ENCODE measurements at regions not wholly inside any gene's neighbourhood (a gene's known extent, or its start where the extent isn't known, plus 50 kb on each side); places are given as distances from the start of the nearest gene placed in this dataset.

DNA sequence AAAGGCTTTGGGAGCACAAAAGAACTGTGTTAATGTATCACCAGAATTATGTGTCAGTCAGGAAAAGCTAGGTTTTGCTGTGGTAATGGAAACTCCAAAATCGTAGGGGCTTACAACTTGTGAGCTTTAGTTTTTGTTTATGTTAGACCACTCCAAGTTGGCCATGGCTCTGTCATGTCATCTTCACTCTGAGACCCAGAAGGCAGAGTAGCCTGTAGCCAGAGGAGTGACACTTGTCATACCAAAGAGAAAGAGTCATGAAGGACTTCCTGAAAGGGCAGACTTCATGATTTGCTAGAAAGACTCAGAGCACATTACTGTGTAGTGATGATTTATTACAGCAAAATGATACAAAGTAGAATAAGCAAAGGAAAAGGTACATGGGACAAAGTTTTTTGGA lies 133.6 kb upstream of the SSTR1 start:
- no peak for DNase-seq

DNA sequence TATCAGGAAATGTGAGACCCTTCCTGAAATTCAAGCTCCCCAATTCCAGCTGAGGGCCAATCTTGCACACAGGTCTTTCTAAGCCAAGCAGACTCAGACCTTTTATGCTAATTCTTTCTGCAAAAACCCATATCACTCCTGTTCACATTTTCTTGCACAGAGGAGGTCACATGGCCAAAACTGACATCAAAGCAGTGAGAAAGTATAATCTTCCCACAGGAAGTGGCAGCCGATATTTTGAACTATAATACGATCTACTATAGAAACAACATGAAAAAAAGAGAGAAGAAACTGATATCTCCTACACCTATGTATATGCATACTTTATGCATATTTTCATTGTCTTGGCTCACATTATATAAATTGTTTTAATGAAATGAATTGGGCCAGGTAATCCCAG lies 132.9 kb upstream of the SSTR1 start:
- peak; percentile 73 for DNase-seq

DNA sequence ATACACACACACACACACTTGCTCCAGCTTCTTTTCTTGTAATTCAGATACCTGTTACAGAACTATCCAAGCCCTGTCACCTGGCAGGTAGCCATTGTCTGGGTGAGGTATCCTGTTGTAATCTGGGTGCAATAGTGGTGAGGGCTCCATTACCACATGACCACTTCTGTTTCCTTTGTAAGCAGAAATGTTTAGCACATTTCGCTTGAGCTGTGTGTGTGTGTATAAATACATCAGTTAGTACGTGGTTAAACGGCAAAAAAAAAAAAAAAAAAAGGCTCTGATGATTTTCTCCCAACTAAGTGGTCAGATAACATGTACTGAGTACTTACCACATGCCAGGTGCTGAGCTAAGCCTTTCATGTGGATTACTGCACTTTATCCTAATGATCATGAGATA lies 129.3 kb upstream of the SSTR1 start:
- DNase-seq = peak; percentile 80

DNA sequence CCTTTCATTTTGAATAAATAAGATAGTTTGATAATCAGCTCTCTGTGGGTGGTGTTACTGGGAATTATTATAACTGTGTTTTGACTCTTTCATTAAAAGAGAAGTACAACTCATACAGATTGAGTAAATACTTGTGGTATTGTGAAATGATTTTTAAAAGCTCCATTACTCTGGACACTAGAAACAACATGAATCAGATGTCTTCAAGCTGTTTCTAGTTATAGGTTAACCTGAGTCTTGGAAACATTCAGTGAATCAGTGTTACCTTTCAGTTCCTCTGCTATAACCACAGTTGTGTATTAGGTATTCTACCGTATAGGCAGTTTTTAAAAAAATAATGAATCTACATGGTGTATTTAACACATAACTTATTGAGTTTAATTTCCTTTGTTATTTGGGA lies 128.4 kb upstream of the SSTR1 start:
- DNase-seq = no peak

DNA sequence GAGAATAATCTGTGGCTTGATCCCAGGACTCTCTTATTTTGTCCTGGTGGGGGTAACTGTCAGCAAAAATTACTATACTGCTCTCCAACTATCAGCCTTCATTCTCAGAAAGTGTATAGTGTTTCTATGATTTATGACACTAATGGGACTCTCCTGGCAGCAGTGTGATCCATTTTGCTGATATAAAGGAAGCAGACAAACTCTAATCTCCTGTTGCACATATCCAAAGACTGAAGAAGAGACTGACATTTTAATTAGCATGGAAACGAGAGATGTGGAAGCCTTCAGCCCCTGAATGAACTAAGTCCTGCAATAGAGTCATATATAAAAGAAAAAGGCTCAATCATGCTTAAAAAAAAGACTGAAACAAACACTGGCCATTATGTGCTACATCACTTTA lies 127.8 kb upstream of the SSTR1 start:
- no peak for DNase-seq

DNA sequence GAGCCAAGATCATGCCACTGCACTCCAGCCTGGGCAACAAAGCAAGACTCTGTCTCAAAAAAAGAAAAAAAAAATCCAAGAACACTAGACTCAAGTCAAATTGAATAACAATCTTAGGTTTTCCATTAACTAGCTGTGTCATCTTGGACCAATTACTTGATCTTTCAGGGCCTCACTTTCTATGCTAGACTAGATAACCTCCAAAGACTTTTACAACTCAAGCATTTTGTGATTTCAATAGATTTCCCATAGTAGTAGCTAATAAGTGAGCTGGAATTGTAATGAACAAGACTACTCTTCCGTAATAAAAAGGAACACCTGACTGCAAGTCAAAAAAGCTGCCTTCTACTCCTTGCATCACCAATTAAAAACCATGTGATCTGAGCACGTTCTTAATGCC lies 127.0 kb upstream of the SSTR1 start:
- no peak for DNase-seq

DNA sequence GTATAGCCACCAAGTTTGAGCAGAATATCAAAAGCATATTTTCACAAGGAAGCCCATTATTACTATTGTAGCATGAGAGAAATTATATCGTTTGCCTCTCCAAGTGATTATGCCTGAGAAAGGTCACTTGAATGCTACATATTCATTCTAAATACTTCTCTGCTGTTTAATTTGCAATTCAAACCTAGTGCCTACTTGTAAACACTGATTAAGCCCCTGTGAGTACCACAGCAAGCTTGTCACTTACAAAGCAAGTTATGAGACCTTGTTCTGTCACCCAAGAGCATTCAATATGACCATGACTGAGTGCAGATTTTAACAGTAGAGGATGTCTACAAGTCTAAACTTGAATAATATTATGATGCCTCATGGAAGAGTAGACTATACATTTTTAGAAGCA lies 124.7 kb upstream of the SSTR1 start:
- no peak for DNase-seq

DNA sequence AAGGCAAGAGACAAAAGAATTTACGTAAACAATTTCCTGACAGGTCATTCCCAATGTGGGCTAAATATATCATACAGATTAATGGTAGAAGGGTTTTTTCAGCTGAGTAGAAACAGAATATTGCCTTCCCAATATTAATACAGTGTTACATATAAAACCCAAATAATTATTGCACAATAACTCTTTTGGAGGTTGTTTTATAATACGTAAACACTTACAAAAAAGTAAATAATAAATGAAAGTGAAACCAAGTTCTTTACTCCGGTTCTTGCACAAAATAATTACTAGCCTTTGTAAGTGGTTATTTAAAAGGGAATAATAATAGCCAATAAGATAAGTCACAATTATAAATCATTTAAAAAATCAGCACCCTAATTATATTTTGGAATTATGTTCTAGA lies 118.6 kb upstream of the SSTR1 start:
- DNase-seq = no peak

DNA sequence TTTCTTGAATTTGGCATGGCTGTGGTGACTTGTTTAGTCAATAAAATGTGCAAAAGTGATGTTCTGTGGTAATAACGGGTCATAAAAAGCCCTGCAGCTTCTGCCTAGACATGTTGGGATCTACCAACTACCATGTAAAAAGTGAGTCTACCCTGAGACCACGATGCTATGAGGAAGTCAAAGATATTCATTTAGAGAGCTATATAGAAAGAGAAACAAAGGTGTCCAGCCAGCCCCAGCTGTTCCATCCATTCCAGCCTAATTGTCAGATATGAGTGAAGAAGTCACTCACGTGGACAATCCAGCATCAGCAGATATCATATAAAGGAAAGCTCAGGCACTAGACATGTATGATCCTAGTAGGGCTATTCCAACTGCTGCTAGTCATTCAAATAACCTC lies 117.2 kb upstream of the SSTR1 start:
- no peak for DNase-seq

DNA sequence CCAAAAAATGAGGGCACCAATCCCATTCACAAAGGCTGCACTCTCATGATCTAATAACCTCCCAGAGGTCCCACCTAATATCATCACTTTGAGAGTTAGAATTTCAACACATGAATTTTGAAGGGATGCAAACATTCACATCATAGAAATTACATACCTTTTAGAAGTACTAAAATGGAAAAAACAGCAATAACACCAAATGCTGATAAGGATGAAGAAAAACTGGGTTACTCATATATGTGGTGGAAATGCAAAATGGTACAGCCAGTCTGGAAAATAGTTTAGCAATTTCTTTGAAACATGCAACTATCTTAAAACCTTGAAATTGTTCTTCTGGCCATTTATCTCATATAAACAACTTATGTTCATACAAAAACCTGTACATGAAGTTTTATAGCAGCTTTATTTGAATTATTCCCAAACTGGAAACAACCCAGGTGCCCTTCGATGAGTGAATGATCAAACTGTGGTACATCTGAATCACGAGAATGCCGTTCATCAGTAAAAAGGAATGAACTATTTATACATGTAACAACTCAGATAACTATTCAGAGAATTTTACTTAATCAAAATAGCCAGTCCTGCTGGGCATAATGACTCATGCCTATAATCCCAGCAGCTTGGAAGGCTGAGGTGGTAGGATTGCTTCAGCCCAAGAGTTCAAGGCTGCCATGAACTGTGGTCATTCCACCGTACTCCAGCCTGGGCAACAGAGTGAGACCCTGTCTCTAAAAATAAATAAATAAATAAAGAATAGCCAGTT lies 109.4 kb upstream of the SSTR1 start:
- no peak for DNase-seq

DNA sequence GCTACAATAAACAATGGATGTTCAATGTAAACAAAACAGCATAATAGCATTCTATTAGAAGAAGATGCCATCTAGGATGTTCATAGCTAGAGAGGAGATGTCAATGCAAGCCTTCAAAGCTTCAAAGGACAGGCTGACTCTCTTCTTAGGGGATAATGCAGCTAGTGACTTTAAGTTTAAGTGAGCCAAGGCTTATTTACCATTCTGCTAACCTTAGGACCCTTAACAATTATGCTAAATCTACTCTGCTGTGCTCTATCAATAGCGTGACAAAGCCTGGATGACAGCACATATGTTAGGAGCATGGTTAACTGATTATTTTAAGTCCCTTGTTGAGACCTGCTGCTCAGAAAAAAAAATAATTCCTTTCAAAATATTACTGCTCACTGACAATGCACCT lies 106.0 kb upstream of the SSTR1 start:
- DNase-seq = no peak

DNA sequence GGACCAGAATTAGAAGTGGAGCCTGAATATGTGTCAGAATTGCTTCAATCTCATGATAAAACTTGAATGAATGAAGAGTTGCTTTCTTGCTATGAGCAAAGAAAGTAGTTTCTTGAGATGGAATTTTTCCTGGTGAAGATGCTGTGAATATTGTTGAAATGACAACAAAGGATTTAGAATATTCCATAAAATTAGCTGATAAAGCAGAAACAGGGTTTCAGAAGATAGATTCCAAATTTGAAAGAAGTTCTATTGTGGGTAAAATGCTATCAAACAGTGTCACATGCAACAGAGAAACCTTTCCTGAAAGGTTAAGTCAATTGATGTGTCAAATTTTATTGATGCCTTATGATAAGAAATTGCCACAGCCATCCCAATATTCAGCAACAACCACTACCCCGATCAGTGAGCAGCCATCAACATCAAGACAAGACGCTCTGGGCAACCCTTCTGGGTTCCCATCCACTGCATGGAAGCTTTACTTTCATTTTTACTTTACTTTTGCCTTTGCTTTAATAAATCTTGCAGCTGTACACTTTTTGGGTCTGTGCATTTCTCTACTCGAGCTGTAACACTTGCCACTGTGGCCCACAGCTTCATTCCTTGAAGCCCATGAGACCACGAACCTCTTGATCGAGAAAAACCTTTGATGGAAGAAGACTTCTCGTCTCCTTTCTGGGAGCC lies 104.0 kb upstream of the SSTR1 start:
- no peak for DNase-seq

DNA sequence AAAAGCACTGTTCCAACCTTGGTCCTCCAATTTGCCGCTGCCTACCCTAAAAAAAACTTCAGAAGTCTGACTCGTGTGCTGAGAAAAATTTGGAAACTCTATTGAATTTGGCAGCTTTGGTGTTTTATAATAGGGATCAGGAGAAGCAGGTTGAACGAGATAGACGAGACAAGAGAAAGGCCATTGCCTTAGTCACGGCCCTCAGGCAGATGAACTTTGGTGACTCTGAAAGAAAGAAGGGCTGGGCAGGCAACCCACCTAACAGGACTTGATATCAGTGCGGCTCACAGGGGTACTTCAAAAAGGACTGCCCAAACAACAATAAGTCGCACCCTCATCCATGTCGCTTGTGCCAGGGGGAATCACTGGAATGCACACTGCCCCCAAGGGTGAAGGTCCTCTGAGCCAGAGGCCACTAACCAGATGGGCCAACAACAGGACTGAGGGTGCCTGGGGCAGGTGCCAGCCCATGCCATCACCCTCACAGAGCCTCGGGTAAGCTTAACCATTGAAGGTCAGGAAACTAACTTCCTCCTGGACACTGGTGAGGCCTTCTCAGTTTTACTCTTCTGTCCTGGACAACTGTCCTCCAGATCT lies 102.5 kb upstream of the SSTR1 start:
- DNase-seq = no peak

DNA sequence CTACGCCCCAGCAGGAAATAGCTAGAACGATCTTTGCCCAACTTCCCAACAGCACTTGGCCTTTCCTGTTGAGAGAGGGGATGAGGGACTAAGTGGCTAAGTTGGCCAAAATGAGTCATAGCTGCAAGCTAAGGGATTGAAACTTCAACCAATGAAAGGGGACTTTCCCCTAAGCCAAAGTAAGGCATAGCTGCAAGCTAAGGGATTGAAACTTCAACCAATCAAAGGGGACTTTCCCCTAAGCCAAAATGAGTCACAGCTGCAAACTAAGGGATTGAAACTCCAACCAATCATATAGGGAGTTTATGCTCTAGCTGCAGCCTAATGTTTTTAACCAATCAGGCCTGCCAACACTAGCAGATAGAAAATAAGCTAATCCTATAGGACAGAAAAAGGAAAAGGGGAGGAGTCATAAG lies 100.5 kb upstream of the SSTR1 start:
- DNase-seq = no peak

DNA sequence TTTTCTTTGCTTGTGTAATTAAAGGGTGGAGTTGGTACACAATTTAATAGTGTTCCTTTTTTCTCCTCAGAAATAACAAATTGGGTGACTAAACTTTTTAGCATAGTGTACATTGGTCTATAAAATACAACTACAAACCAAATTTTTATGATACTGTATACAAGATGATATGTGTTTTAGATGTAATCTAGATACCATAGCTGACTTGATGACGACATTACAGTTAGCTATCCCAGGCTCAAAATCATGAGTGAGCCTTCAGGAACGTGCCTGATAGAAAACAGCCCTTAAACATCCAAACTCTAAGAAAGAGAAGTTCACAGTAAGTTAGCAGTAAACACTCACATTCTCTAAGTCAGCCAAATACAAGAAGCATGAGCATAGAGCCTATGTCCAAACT lies 99.0 kb upstream of the SSTR1 start:
- DNase-seq = no peak

DNA sequence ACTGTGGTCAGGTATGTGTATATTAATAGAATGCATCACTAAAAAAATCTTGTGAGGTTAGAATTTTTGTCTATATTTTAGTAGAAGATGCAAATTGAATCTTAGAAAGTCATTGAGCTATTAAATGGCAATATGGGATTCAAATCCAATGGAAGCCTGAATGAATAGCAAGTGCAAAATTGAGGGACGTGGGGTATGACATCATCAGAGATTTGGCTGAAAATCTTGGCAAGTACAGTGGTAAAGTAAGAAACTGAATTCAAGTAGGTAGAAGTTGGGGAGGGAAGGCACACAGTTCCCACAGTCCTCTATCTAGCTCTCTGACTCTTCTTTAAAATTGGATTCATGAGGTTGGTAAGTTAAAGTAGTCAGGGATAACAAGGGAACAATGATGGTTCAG lies 97.4 kb upstream of the SSTR1 start:
- DNase-seq = no peak

DNA sequence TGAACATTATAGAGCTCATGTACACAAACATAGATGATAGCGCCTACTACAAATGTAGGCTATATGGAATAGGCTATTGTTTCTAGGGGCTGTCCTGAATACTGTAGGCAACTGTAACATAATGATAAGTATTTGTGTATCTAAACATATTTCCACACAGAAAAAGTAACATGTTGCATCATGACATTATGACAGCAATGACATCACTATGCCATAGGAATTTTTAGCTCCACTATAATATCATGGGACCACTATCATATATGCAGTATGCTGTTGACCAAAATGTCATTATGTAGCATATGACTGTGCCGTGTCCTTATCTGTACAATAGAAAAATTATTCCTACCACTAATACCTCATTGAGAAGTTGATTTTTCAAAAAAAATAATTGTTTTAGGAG lies 96.7 kb upstream of the SSTR1 start:
- DNase-seq = no peak

DNA sequence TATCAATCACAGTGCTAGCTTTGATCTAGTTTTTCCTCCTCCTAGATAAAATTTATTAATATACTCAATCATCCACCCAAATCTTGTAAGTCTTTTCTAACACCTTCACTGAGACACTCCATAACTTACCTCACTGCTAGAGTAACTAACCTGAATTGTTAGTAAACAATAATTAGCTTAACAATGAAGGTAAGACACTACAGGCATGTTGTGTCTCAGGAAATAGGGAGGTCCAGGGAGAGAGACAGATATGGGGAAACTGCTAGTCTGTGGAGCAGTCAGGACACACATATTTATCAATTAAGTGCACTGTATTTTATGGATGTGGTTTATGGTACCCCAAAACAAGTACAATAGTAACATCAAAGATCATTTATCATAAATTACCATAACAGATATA lies 94.2 kb upstream of the SSTR1 start:
- DNase-seq = no peak

DNA sequence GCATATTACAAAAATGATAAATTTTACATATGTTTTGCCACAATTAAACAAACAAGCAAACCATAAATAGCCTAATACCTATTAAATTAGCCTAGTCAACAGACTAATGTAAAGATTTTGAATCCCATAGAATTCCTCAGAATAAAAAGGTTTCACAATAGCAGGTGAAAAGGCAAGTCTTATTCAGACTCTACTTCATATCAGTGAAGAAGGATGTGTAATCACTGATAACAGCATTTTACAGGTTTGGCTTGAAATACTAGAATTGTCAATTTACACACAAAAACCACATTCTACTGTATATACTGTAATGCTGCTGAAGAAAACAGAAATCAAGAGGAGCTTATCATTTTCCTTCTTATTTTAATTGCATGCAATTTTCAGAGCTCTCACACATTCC lies 90.8 kb upstream of the SSTR1 start:
- no peak for DNase-seq

DNA sequence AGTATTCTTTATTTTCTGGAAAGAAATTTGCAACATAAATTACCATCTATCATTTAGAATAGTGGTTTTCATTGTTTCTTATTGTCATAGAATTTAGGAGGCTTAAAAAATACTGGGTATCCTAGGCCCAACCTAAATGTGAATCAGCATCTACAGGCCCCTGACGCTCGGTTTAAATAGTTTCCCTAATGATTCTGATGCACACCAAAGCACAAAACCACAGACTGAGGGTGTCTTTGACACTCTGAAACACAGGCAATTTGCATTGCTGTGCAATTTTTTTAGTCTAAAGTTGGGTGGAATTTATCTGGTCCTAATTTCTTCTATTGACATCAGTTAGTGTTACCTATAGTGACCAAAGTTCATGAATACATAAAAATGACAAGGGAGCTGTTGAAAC lies 87.6 kb upstream of the SSTR1 start:
- DNase-seq = peak; percentile 23

DNA sequence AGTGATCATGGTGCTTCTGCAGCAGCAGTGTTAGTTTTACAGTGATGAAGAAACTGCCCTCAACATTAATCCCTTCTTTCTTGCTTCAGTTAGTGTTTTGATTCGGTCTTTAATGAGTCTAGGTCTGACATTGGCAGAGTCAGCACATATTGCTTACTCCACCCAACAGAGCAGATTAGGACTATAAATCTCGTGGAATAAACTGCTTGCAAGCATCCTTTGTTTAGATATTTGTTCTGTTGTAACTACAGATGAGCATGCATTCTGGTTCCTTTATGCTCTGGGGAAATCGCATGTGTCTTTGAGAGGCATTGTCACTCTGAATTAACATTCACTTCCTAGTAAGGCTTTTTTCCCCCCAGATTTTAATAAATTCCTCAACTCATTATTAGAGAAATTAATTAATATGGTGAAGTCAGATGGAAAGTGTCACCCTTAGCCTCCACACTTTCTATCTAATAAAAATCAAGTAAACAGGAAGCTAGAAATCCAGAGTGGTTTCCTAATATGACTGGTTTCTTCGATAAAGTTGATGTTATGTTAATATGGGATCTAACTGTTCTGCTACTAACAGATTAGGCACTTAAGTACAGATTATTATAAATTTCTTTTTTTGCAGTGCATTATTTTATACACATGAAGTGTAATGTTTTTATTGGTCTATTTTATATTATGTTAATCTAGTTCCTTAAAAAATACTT lies 86.2 kb upstream of the SSTR1 start:
- no peak for DNase-seq

DNA sequence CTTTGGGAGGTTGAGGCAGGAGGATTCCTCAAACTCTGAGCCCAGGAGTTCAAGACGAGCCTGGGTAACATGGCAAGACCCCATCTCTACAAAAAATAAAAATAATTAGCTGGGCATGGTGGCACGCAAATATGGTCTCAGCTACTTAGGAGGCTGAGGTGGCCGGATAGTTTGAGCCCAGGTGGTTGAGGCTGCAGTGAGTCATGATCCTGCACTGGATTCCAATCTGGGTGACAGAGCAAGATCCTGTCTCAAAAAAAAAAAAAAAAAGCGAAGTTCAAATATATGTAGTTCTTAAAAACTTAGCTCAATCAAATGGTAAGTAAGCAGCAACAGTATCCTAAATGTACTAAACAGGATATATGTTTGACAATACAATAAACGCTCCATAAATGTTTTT lies 85.5 kb upstream of the SSTR1 start:
- DNase-seq = no peak

DNA sequence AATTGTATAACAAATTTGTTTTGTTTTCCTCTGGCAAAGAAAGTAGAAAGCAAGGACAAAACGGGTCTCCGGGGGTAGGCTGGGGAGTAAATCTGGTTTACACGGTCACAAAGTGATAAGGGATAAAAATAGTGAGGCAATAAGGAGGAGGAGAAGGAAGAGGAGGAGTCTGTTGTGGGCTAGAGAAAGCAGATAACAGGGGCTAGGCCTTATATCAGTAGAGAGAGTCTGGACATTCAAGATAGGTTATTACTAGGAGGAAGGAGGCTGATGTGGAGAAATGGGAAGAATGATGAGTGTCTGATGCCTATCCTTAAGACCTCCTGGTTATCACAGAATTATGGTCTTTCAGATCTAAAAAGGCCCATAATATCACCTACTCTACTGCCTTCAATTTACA lies 83.2 kb upstream of the SSTR1 start:
- DNase-seq = no peak

DNA sequence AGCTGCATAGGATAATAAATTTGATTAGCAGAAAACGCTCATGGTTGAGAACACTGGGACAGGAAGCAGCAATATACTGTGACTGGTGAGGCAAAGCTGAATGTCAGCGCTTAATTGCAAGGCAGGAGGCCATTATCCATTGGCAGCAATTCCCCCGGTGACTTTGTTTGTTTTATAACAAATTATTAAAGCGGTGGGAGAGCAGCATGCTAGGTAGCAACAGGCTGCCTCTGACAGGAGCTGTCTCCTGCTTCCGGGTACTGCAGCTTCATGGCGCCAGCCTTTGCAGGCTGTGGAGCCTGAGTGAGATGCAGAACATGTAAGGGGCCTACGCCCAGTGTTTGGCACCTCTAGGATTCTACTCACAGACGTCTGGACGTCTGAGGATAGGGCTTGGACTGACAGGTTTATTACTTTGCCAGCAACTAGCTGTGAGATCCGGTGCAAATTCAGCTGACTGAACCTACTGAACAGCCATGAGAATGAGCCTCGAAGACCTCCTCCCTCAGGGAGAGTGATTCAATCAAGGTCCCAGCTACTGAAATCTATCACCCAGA lies 82.1 kb upstream of the SSTR1 start:
- no peak for DNase-seq
